ENCODE measurements at regions not wholly inside any gene's neighbourhood (a gene's known extent, or its start where the extent isn't known, plus 50 kb on each side); places are given as distances from the start of the nearest gene placed in this dataset.

DNA sequence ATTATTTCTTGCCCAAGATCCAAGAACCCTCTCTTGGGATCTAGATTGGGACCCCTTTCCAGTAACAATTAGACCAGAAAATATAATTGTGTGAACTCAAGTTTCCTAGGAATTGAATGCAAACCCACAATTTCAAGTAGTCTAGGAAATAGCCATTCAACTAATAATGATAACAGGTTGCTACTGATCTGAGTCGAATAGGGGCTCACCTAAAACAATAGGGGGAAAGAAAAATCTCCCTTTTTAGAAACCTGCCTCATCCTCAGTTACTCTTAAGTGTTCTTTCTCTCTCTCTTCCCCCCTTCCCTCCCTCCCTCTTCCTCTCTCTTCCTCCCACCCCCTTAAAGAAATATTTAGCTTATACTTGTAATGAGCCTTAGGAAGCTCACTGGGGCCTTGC is 555.3 kb downstream of the IGSF11 start:
- no peak for TF ChIP-seq L3MBTL2 (conservative IDR thresholded peaks at IDR 0.05)
- no peak for TF ChIP-seq CTBP1 (IDR thresholded peaks at IDR 0.05; ENCODE audit: borderline replicate concordance)
- TF ChIP-seq ZNF384 (IDR thresholded peaks at IDR 0.05), result no peak
- no peak for TF ChIP-seq LEF1 (IDR thresholded peaks at IDR 0.05; ENCODE audit: borderline replicate concordance)
- no peak for TF ChIP-seq HDGF (IDR thresholded peaks at IDR 0.05; ENCODE audit: borderline replicate concordance)
- no peak for TF ChIP-seq ARNT (IDR thresholded peaks at IDR 0.05)
- no peak for TF ChIP-seq FOXK2 (IDR thresholded peaks at IDR 0.05)
- TF ChIP-seq FOXA1 (IDR thresholded peaks at IDR 0.05), result no peak
- TF ChIP-seq BHLHE40 (IDR thresholded peaks at IDR 0.05; ENCODE audit: borderline replicate concordance), result no peak
- no peak for TF ChIP-seq NFRKB (IDR thresholded peaks at IDR 0.05)
- TF ChIP-seq TARDBP (IDR thresholded peaks at IDR 0.05), result no peak
- no peak for TF ChIP-seq PKNOX1 (IDR thresholded peaks at IDR 0.05)
- no peak for TF ChIP-seq SP1 (IDR thresholded peaks at IDR 0.05)
- no peak for TF ChIP-seq FOXM1 (IDR thresholded peaks at IDR 0.05; ENCODE audit: borderline replicate concordance)
- no peak for TF ChIP-seq SUZ12 (IDR thresholded peaks at IDR 0.05)
- CTCF ChIA-PET, result no interaction called here
- POLR2A ChIA-PET, result no interaction called here
- DNase-seq (ENCODE audit: extremely low spot score), result no peak

DNA sequence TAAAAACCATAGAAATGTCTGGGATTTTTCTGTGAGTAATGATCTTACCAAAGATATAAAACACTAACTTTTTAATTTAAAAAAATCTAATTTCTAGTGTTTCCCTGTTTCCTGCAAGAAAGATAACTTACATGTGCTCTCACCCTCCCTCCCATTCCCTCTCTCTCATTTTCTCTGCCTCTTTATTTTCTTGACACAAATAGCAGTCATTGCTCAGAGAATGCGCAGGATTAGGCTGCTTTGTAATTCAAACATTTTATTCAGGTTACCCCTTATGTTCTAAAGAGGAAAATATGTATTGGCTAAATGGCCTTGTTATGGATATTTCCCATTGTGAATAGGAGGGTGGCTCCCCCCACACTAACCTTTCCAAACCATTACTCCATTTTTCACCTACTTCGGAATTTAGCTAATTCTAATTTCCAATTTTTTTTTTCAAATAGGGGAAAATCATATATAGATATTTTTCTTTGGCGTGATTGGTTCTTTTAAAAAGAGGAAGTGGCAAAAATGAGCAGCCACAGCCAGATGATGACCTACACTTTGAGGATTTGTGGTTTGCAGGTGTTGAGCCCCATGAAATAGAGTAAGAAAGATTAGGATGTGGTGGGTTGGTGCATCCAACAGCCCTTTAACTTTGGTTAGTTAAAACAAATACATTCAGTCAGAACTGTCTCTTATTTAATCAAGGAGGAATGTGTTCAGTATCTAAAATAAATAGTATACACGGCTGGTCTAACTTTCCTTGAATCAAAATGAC is 554.4 kb downstream of the IGSF11 start:
- POLR2A ChIA-PET, result no interaction called here
- no peak for DNase-seq (ENCODE audit: extremely low spot score)
- no peak for TF ChIP-seq L3MBTL2 (conservative IDR thresholded peaks at IDR 0.05)
- TF ChIP-seq ZNF384 (IDR thresholded peaks at IDR 0.05), result no peak
- CTCF ChIA-PET, result no interaction called here

GRCh38 chr3:118485693-118486092 is 549.0 kb downstream of the IGSF11 start:
- ChIA-PET POLR2A (no interaction called here), CTCF (no interaction called here)
- TF ChIP-seq PKNOX1 (IDR thresholded peaks at IDR 0.05) (no peak), ELF4 (IDR thresholded peaks at IDR 0.05) (no peak), FOXK2 (IDR thresholded peaks at IDR 0.05) (no peak), HDGF (IDR thresholded peaks at IDR 0.05; ENCODE audit: borderline replicate concordance) (no peak), SP1 (IDR thresholded peaks at IDR 0.05) (no peak), FOXM1 (IDR thresholded peaks at IDR 0.05; ENCODE audit: borderline replicate concordance) (no peak), CTBP1 (IDR thresholded peaks at IDR 0.05; ENCODE audit: borderline replicate concordance) (no peak), ZNF384 (IDR thresholded peaks at IDR 0.05) (no peak), NFRKB (IDR thresholded peaks at IDR 0.05) (no peak), L3MBTL2 (conservative IDR thresholded peaks at IDR 0.05) (no peak), ARNT (IDR thresholded peaks at IDR 0.05) (no peak), TARDBP (IDR thresholded peaks at IDR 0.05) (no peak), LEF1 (IDR thresholded peaks at IDR 0.05; ENCODE audit: borderline replicate concordance) (no peak)
- no peak for DNase-seq (ENCODE audit: extremely low spot score)

GRCh38 chr3:118487734-118488133 is 546.9 kb downstream of the IGSF11 start:
- TF ChIP-seq TARDBP (IDR thresholded peaks at IDR 0.05) (no peak), BHLHE40 (IDR thresholded peaks at IDR 0.05; ENCODE audit: borderline replicate concordance) (no peak), PKNOX1 (IDR thresholded peaks at IDR 0.05) (no peak), L3MBTL2 (conservative IDR thresholded peaks at IDR 0.05) (no peak), ARNT (IDR thresholded peaks at IDR 0.05) (no peak), CTBP1 (IDR thresholded peaks at IDR 0.05; ENCODE audit: borderline replicate concordance) (no peak)
- no peak for DNase-seq (ENCODE audit: extremely low spot score)
- ChIA-PET CTCF (no interaction called here), POLR2A (no interaction called here)

GRCh38 chr3:118488732-118489131 is 545.9 kb downstream of the IGSF11 start:
- CTCF ChIA-PET, result no interaction called here
- no peak for DNase-seq (ENCODE audit: extremely low spot score)
- POLR2A ChIA-PET, result no interaction called here
- TF ChIP-seq PKNOX1 (IDR thresholded peaks at IDR 0.05) (no peak), ELF4 (IDR thresholded peaks at IDR 0.05) (no peak), HDGF (IDR thresholded peaks at IDR 0.05; ENCODE audit: borderline replicate concordance) (no peak), ARNT (IDR thresholded peaks at IDR 0.05) (no peak), CTBP1 (IDR thresholded peaks at IDR 0.05; ENCODE audit: borderline replicate concordance) (no peak), ZNF384 (IDR thresholded peaks at IDR 0.05) (no peak), NFRKB (IDR thresholded peaks at IDR 0.05) (no peak), LEF1 (IDR thresholded peaks at IDR 0.05; ENCODE audit: borderline replicate concordance) (no peak), SUZ12 (IDR thresholded peaks at IDR 0.05) (no peak), SP1 (IDR thresholded peaks at IDR 0.05) (no peak), FOXK2 (IDR thresholded peaks at IDR 0.05) (no peak), FOXM1 (IDR thresholded peaks at IDR 0.05; ENCODE audit: borderline replicate concordance) (no peak), FOXA1 (IDR thresholded peaks at IDR 0.05) (no peak), L3MBTL2 (conservative IDR thresholded peaks at IDR 0.05) (no peak), TARDBP (IDR thresholded peaks at IDR 0.05) (no peak), BHLHE40 (IDR thresholded peaks at IDR 0.05; ENCODE audit: borderline replicate concordance) (no peak)

GRCh38 chr3:118495206-118495605 is 539.4 kb downstream of the IGSF11 start:
- TF ChIP-seq FOXM1 (IDR thresholded peaks at IDR 0.05; ENCODE audit: borderline replicate concordance) (no peak), FOXA1 (IDR thresholded peaks at IDR 0.05) (no peak), SUZ12 (IDR thresholded peaks at IDR 0.05) (no peak), CTBP1 (IDR thresholded peaks at IDR 0.05; ENCODE audit: borderline replicate concordance) (no peak), SP1 (IDR thresholded peaks at IDR 0.05) (no peak), L3MBTL2 (conservative IDR thresholded peaks at IDR 0.05) (no peak), TARDBP (IDR thresholded peaks at IDR 0.05) (no peak), ZNF384 (IDR thresholded peaks at IDR 0.05) (no peak), HDGF (IDR thresholded peaks at IDR 0.05; ENCODE audit: borderline replicate concordance) (no peak), PKNOX1 (IDR thresholded peaks at IDR 0.05) (no peak), ARNT (IDR thresholded peaks at IDR 0.05) (no peak), ELF4 (IDR thresholded peaks at IDR 0.05) (no peak), NFRKB (IDR thresholded peaks at IDR 0.05) (no peak), BHLHE40 (IDR thresholded peaks at IDR 0.05; ENCODE audit: borderline replicate concordance) (no peak), FOXK2 (IDR thresholded peaks at IDR 0.05) (no peak), LEF1 (IDR thresholded peaks at IDR 0.05; ENCODE audit: borderline replicate concordance) (no peak)
- no peak for DNase-seq (ENCODE audit: extremely low spot score)
- CTCF ChIA-PET, result no interaction called here
- POLR2A ChIA-PET, result no interaction called here
